GM21381 (cell line): ENCODE measurements at regions not wholly inside any gene's neighbourhood (a gene's known extent, or its start where the extent isn't known, plus 50 kb on each side); places are given as distances from the start of the nearest gene placed in this dataset.

Experiments used
- ATAC-seq: cut with Tn5 transposase; IDR thresholded peaks from one replicate; pipeline ENCODE4 v1.9.1; 2021; ENCODE audit warnings: mild to moderate bottlenecking, moderate library complexity; ENCODE audit not compliant: unreplicated experiment

DNA sequence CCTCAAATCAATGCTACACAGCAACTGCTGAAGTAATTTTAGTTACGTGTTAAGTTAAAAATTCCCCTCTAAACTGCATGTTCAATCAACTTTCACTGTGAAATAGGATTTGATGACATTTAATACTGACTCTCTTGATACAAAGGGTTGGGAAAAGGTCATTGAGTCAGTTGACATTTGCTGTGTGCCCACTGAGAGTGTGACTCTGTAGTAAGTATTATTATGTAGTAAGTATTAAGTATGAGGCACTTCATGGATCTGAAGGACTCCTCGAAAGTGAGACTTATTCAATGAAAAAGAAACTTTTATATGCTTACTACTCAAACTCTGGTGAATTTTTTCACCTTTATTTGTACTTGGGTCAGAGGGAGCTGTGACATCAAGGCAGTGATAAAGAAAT lies 83.1 kb upstream of the S1PR1 start:
- no peak for ATAC-seq

DNA sequence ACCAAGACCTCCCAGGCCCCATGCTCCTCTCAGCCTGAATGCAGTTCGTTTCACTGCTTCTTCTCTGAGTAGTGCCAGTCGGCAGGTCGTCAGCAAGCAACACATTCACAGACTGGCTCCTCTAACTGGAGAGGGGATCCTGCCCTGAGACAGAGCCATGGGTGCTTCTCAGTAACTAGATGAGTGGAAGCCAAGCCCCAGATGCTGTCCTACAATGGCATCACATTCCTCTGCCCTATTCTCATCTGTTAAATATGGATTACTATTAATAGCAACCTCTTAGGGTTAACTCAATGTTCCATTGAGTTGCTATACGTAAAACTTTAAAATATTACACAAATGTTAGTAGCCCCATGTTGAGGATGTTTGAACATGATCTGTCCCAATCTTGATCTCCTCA lies 84.2 kb upstream of the S1PR1 start:
- no peak for ATAC-seq

DNA sequence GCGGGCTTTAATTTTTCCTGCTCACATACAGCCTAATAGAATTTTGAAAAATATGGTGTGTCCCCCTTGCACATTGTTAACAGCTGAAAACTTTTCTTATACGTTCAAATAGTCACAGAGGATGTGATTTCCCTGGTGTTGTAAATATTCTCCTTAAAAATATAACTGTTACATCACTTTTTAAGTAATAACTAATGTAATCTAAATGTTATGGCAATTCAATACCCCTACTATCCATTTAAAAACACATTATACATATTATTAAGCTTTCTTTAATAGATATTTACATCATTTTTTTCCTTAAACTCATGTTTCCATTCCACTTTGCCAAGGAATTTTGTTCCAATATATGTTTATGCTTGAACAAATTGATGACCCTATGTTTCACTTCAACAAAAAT lies 85.5 kb upstream of the S1PR1 start:
- ATAC-seq, result no peak

GRCh38 chr1:101150670-101151069 lies 86.1 kb upstream of the S1PR1 start:
- ATAC-seq, result no peak

- no peak for ATAC-seq
Observed at GRCh38 chr1:101150266-101150665, 86.6 kb upstream of the S1PR1 start.

DNA sequence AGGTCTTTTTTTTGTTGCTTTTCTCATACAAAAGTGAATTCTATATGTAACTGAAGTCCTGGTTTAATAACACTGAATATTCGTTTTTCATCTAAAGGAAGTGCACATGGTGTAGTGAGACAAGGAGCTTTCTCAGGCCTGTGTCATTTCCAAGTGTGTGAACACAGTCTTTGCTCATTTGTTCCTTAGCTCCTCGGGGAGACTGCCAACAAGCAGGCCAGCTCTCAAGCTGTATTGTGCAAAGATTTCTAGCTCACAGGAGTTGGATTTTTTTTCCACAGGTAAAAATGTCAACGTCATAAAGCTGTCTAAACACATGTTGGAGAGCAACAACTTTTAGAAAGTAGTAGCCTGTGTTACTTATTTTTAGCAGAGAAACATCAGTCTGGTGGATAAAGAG lies 87.8 kb upstream of the S1PR1 start:
- ATAC-seq, result no peak

DNA sequence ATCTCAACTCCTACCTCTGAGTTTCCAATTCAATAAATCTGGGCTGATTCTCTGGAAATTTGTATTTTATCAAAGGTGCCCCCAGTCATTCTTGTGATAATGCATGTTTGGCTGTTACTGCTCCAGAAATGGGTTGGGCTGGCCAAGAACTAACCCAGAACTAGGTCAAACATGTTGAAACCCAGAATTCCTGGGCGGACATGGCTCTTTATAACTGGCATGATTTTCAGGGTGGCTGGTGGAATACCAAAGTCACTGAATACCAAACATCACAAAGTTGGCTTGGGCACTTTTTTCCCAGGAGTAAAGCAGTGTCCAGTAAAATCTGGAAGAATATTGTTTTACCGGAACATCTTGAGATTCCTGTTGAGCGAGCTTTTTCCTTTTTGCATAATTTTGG lies 89.4 kb upstream of the S1PR1 start:
- ATAC-seq, result no peak

- ATAC-seq, result no peak
Observed at GRCh38 chr1:101145449-101145820, 91.4 kb upstream of the S1PR1 start.

DNA sequence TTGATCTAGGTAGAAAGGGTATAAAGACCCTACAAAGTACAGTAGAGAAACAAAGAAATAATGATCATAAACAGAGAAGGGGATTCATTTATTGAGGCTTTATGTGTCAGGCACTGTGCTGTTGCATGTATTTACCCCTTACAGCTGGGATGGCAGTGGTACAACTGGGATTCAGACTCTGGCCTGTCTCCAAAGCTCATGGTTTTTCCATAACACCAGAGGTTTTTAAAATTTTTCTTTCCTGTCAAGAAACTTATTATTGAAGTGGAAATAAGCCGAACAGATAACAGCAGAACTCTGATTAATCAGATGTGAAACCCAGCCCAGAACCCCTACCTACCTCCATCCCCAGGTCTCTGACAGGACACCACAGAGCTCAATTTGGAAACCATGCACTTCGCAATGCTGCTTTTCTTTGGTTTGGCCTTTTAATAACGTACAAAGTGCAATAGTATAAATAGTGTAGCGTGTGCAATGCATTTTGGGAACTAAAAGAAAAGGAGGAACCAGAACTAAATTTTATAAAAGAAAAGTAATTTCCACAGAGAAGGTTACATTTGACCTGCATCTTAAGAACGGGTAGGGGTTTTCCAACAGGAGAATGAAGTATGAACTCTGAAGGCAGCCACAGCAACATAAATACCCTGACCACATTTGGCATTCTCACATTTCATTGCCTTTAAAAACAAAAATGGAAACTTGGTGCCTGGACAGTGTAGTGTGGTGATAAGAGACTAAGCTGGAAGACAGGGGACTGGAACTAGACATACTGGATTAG lies 92.0 kb upstream of the S1PR1 start:
- no peak for ATAC-seq

DNA sequence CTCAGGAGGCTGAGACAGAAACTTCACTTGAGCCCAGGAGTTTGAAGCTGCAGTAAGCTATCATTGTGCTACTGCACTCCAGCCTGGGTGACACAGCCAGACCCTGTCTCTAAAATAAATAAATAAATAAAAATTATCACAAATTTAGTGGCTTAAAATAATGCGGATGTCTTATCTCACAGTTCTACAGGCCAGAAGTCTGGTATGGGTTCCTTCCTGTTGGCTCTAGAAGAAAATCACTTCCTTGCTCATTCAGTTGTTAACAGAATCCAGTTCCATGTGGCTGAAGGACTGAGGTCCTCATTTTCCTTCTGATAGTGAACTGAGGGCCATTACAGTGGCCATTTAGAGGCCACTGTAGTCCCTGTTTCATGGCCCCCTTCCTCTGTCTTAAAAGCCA lies 94.6 kb upstream of the S1PR1 start:
- no peak for ATAC-seq

DNA sequence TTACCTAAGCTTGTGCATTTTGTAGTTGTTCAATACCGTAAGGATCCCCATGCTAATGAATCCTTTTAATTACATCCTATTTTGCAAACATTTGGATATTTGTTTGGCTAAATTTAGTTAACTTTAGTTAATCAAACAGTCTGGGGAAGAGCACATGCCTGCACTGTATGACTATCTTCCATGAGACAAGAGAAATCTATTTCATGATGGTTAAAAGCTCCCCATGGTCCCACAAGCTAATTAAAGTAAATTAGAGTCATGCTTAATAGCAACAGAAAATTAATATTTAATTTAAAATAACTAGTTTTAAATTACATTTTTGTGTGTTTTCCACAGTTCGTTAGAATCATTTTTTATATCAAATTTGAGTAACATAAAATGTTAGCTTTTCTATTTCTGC lies 95.4 kb upstream of the S1PR1 start:
- ATAC-seq, result no peak

- ATAC-seq, result no peak
Observed at GRCh38 chr1:101139821-101140718, 96.7 kb upstream of the S1PR1 start.

GRCh38 chr1:101139130-101139529 lies 97.7 kb upstream of the S1PR1 start:
- no peak for ATAC-seq

GRCh38 chr1:101137144-101138126 lies 99.4 kb upstream of the S1PR1 start:
- ATAC-seq, result peak; percentile 49

DNA sequence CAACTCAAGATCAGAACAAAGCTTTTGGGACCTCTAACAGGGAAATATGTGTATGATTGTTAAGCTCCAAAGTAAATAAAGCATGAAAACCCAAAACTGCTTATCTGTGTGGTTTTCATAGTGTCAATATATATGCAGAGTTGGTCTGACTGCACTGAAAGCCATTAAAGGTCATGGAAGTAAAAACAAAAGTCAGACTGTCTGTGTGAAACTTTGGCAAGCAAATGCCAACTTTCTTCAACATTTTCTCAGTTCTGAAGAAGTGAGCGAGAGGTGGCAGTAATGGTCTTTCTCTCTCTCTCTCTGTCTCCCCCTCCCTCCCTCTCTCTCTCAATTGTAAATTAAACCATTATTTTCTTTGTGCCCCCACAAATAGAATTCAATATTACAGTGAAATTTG lies 100.1 kb upstream of the S1PR1 start:
- peak; percentile 64 for ATAC-seq

DNA sequence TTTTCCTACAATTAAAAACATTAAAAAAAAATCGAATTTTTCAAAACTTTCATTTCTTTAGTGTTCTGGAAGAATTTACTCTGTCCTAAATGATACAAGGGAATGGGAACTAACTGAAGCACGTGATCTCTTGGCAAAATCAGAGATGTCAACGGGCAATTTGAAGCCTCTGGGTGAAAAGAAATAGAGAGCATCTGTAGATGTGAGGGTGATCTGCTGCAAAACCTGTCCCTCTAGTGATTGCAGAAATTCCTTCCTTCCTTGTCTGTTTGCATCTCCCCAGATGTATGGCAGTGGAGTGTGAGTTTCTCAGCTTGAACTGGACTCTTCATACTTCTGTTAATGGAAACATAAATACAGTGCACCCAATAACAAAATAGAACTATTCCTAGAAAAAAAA lies 100.5 kb upstream of the S1PR1 start:
- ATAC-seq, result no peak

GRCh38 chr1:101135526-101135925 lies 101.3 kb upstream of the S1PR1 start:
- ATAC-seq, result no peak

DNA sequence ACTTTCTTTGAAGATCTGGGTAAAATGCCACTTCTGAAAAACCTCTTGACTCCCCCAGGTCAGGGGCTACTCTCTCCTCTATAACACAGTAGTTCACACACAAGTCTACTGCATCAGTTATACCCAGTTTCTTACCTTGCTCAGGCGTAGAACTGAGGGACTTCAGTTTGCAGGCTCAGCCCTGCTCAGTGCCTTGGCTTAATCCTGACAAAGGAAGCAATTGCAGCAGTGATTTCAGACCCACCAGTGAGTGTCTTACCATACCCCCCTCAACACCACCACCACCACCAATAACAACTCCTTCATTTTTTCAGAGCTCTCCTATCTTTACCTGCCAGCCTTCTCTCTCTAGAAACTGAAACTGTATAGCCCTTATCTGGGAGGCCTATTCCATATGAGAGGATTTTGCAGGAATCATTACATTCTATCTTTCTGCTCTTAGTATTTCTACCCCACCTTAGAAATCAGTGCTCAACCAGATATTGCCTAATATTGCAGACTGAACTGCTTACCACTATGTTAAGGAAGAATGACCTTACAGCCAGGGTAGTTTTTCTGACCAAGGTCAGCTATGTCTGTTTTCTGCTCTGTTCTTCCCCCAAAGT lies 105.5 kb upstream of the S1PR1 start:
- no peak for ATAC-seq

GRCh38 chr1:101130673-101131072 lies 105.1 kb upstream of the DPH5 start:
- no peak for ATAC-seq

DNA sequence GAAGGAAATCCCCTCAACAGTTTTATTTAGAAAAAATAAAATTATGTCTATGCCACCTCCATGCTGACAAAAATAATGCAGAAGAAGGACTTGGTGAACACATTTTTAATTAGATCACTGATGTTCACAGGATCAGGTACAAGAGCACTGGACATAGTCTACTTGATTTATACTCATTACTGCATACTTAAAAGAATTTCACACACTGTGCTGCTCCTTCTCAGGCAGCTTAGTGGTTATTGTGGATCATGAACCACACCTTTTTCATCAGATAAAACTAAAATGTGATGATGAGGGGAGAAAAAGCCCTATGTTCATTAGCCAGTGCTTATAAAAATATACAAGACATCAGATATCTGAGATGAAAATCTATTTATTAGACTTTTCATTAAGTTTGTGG lies 103.3 kb upstream of the DPH5 start:
- no peak for ATAC-seq
